ENCODE measurements at regions not wholly inside any gene's neighbourhood (a gene's known extent, or its start where the extent isn't known, plus 50 kb on each side); places are given as distances from the start of the nearest gene placed in this dataset.

DNA sequence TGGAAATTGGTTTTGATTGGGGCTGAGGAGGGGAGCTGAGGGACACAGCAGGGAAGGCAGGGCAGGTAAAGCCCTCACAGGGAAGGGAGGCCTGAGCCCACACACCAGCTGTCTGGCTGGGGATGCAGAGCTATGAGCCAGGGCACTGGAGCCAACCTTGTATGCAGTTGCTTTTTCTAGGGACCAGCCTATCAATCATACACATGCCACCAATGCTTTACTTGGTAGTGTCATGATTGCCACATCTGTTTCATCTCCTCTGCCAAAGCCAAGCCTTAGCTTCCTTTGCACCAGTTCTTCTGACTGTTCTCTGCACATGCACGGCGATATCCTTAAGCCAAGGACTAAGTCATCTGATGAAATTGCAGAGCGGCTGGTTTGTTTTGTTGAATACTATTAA is 207.1 kb upstream of the PLET1 start:
- Histone ChIP-seq H3K4me1 (no peaks in the 10 kb centered on the region), H3K36me3 (ENCODE audit: control insufficient read depth, insufficient read depth, low read length) (no peaks in the 10 kb centered on the region), H3K4me2 (ENCODE audit: low read length) (no peak overlapping the region), H3K27me3 (ENCODE audit: control insufficient read depth, insufficient read depth, low read length) (no peaks in the 10 kb centered on the region), H3K9me3 (ENCODE audit: control insufficient read depth, low read length) (no peaks in the 10 kb centered on the region), H3K4me3 (ENCODE audit: low read depth, low read length) (no peak overlapping the region), H3K79me2 (no peaks in the 10 kb centered on the region), H2AFZ (no peak overlapping the region), H3K9ac (no peak overlapping the region), H3K27ac (no peak overlapping the region)
- TF ChIP-seq, protein P1, sequence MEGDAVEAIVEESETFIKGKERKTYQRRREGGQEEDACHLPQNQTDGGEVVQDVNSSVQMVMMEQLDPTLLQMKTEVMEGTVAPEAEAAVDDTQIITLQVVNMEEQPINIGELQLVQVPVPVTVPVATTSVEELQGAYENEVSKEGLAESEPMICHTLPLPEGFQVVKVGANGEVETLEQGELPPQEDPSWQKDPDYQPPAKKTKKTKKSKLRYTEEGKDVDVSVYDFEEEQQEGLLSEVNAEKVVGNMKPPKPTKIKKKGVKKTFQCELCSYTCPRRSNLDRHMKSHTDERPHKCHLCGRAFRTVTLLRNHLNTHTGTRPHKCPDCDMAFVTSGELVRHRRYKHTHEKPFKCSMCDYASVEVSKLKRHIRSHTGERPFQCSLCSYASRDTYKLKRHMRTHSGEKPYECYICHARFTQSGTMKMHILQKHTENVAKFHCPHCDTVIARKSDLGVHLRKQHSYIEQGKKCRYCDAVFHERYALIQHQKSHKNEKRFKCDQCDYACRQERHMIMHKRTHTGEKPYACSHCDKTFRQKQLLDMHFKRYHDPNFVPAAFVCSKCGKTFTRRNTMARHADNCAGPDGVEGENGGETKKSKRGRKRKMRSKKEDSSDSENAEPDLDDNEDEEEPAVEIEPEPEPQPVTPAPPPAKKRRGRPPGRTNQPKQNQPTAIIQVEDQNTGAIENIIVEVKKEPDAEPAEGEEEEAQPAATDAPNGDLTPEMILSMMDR (IDR thresholded peaks at IDR 0.05) = no peak

DNA sequence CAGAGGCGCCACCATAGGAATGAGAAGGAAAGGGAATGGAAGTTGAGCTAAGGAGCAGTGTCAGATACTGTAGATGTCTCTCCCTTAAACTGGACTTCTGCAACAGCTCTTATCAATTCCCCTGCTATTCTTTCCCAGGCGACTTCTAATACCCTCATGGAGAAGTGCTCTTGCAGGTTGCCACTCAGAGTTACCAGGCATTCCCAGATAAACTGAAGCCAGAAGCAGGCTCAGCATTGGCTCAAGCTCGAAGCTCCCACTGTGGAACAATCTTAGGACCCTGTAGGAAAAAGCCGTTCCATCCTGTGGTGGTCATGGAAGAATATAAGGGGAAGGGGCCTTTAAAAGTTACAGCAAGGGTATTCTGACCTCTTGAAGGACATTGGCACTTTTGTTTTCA is 208.7 kb upstream of the PLET1 start:
- TF ChIP-seq, protein P1 (IDR thresholded peaks at IDR 0.05) = no peak
- no peaks in the 10 kb centered on the region for H3K4me1 ChIP-seq
- no peaks in the 10 kb centered on the region for H3K9me3 ChIP-seq (ENCODE audit: control insufficient read depth, low read length)
- no peaks in the 10 kb centered on the region for H3K36me3 ChIP-seq (ENCODE audit: control insufficient read depth, insufficient read depth, low read length)
- no peak overlapping the region for H3K4me2 ChIP-seq (ENCODE audit: low read length)
- H3K27ac ChIP-seq = no peak overlapping the region
- no peak overlapping the region for H3K4me3 ChIP-seq (ENCODE audit: low read depth, low read length)
- H3K79me2 ChIP-seq = no peaks in the 10 kb centered on the region
- no peak overlapping the region for H2AFZ ChIP-seq
- H3K27me3 ChIP-seq (ENCODE audit: control insufficient read depth, insufficient read depth, low read length) = no peaks in the 10 kb centered on the region
- H3K9ac ChIP-seq = no peak overlapping the region

DNA sequence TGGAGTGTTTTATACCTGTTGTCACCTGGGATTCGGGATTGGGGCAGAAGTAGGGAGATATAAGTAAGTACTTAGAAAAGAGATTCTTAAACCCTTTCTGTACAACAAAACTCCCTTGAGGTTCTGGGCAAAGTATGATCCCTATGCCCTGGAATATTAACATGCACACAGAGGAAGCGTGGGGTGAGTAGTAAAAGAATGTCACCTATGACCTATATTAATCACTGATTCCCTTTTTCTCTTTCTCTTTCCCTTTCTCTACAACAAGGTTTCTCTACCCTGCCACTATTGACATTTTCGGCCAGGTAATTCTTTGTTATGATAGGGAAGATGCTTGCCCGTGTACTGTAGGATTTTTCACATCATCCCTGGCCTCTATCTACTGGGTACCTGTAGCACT is 209.7 kb upstream of the PLET1 start:
- H3K27me3 ChIP-seq (ENCODE audit: control insufficient read depth, insufficient read depth, low read length) = no peaks in the 10 kb centered on the region
- H3K4me1 ChIP-seq = no peaks in the 10 kb centered on the region
- H3K36me3 ChIP-seq (ENCODE audit: control insufficient read depth, insufficient read depth, low read length) = no peaks in the 10 kb centered on the region
- no peaks in the 10 kb centered on the region for H3K9me3 ChIP-seq (ENCODE audit: control insufficient read depth, low read length)
- H3K79me2 ChIP-seq = no peaks in the 10 kb centered on the region
- no peak overlapping the region for H2AFZ ChIP-seq
- no peak overlapping the region for H3K9ac ChIP-seq
- no peak overlapping the region for H3K27ac ChIP-seq
- H3K4me3 ChIP-seq (ENCODE audit: low read depth, low read length) = no peak overlapping the region
- TF ChIP-seq, protein P1 (IDR thresholded peaks at IDR 0.05) = no peak
- no peak overlapping the region for H3K4me2 ChIP-seq (ENCODE audit: low read length)

DNA sequence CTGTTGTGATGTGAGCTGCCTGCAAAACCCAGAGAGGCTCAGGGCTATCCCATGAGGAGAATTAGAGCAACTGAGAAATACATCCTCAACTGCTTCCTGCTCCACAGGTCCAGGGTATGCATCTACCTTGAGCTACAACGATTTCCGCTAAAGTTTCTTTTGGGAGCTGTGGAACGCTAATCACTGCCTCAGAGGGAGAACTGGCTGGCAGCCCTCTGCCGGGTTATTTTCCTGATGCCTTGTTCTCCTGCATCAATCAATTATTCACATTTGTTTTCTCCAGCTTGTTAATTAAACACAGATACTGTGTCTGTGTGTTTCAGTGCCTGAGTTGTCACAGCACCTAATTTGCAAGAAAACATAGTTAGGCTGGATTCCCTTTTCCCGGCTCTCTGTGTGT is 211.1 kb upstream of the PLET1 start:
- no peaks in the 10 kb centered on the region for H3K4me1 ChIP-seq

DNA sequence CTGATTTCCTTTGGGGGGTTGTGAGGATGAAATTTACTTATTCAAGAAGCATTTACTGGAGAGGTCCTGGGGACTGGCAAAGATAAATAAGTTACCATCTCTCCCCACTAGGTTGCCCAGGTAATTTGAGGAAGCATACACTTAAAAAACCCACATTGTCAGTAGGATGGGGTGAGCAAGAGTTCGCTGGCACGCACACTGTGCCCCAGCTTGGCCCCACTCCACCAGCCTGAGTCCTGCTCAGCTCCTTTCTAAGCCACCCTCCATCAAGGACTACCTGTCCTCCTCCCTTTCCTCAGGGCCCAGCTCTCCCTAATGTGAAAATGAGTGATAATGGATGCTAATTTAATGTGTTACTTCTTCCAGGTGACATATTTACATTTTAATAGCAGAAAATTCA is 216.5 kb upstream of the PLET1 start:
- Histone ChIP-seq H3K27me3 (ENCODE audit: control insufficient read depth, insufficient read depth, low read length) (no peaks in the 10 kb centered on the region), H3K27ac (no peak overlapping the region)

More for the DNA sequence above, 211.1 kb upstream of the PLET1 start:
- Histone ChIP-seq H3K27ac (no peak overlapping the region), H3K9me3 (ENCODE audit: control insufficient read depth, low read length) (no peaks in the 10 kb centered on the region), H3K4me3 (ENCODE audit: low read depth, low read length) (no peak overlapping the region), H2AFZ (no peak overlapping the region), H3K9ac (no peak overlapping the region), H3K79me2 (no peaks in the 10 kb centered on the region), H3K36me3 (ENCODE audit: control insufficient read depth, insufficient read depth, low read length) (no peaks in the 10 kb centered on the region), H3K27me3 (ENCODE audit: control insufficient read depth, insufficient read depth, low read length) (no peaks in the 10 kb centered on the region), H3K4me2 (ENCODE audit: low read length) (no peak overlapping the region)
- TF ChIP-seq, protein P1 (IDR thresholded peaks at IDR 0.05) = no peak

More for the DNA sequence above, 216.5 kb upstream of the PLET1 start:
- Histone ChIP-seq H3K9ac (no peak overlapping the region), H3K4me3 (ENCODE audit: low read depth, low read length) (no peak overlapping the region), H2AFZ (no peak overlapping the region), H3K9me3 (ENCODE audit: control insufficient read depth, low read length) (no peaks in the 10 kb centered on the region), H3K4me1 (no peaks in the 10 kb centered on the region), H3K36me3 (ENCODE audit: control insufficient read depth, insufficient read depth, low read length) (no peaks in the 10 kb centered on the region), H3K79me2 (no peaks in the 10 kb centered on the region), H3K4me2 (ENCODE audit: low read length) (no peak overlapping the region)
- TF ChIP-seq, protein P1 (IDR thresholded peaks at IDR 0.05) = no peak
